Mesenchymal stem cell (in vitro differentiated cells and primary cell): ENCODE measurements at regions not wholly inside any gene's neighbourhood (a gene's known extent, or its start where the extent isn't known, plus 50 kb on each side); places are given as distances from the start of the nearest gene placed in this dataset. TPM values are rescaled to one million over a fixed set of nuclear protein-coding genes. Genes with fewer than 3 reads are reported as not detected.

ENCODE experiments used
- DNase-seq: peaks from one replicate; pipeline ENCODE4 v3.0.0-alpha.2; 2013
- H2AFZ ChIP-seq: one replicate; pipeline ENCODE4 v1.6.1; 2013; ENCODE audit warnings: low read depth, mild to moderate bottlenecking, control low read depth, inconsistent platforms, low read length, moderate library complexity
- H2AK5ac ChIP-seq: 2 replicates; pipeline ENCODE4 v1.6.1; 2013; ENCODE audit warnings: low read length, moderate library complexity, mild to moderate bottlenecking, inconsistent platforms; ENCODE audit not compliant: severe bottlenecking
- H2BK120ac ChIP-seq: one replicate; pipeline ENCODE4 v1.6.1; 2013; ENCODE audit warnings: low read depth, mild to moderate bottlenecking, inconsistent platforms, low read length, moderate library complexity
- H2BK12ac ChIP-seq, 2 experiments: one replicate each; pipeline ENCODE4 v1.6.1; 2013; ENCODE audit warnings: inconsistent platforms in 2 of 2, low read length in 2 of 2, mild to moderate bottlenecking in 2 of 2, moderate library complexity in 2 of 2, control low read depth in 1 of 2
- H2BK15ac ChIP-seq: one replicate; pipeline ENCODE4 v1.6.1; 2013; ENCODE audit warnings: mild to moderate bottlenecking, low read depth, inconsistent platforms; ENCODE audit not compliant: poor library complexity, severe bottlenecking
- H2BK5ac ChIP-seq: 2 replicates; pipeline ENCODE4 v1.6.1; 2013; ENCODE audit warnings: low read depth, mild to moderate bottlenecking, low read length, control low read depth, inconsistent platforms; ENCODE audit not compliant: poor library complexity, severe bottlenecking
- H3K14ac ChIP-seq, 2 experiments: one replicate each; pipeline ENCODE4 v1.6.1; 2013; ENCODE audit warnings: inconsistent platforms in 2 of 2, low read length in 2 of 2, control low read depth in 1 of 2, mild to moderate bottlenecking in 1 of 2, moderate library complexity in 1 of 2
- H3K18ac ChIP-seq, 2 experiments: one replicate each; pipeline ENCODE4 v1.6.1; 2013; ENCODE audit warnings: inconsistent platforms in 2 of 2, low read length in 2 of 2, control low read depth in 1 of 2, low read depth in 1 of 2, mild to moderate bottlenecking in 1 of 2
- H3K23ac ChIP-seq, 2 experiments: one replicate each; pipeline ENCODE4 v1.6.1; 2013; ENCODE audit warnings: inconsistent platforms in 2 of 2, low read length in 2 of 2, mild to moderate bottlenecking in 2 of 2, moderate library complexity in 2 of 2, control low read depth in 1 of 2
- H3K27ac ChIP-seq: 2 replicates; pipeline ENCODE4 v1.5.1; 2013; ENCODE audit warnings: mild to moderate bottlenecking, moderate library complexity, low read length, control low read depth, inconsistent platforms; ENCODE audit not compliant: poor library complexity, severe bottlenecking
- H3K27me3 ChIP-seq, 2 experiments: 2 replicates each; pipeline versions ENCODE4 v1.6.1 to v1.7.0; 2013; ENCODE audit warnings: low read length in 2 of 2, mild to moderate bottlenecking in 2 of 2, moderate library complexity in 2 of 2, control low read depth in 1 of 2, inconsistent platforms in 1 of 2; ENCODE audit not compliant: control insufficient read depth in 1 of 2, insufficient read depth in 1 of 2
- H3K36me3 ChIP-seq, 2 experiments: 2 replicates each; pipeline versions ENCODE4 v1.6.1 to v1.7.0; 2013; ENCODE audit warnings: low read length in 2 of 2, control low read depth in 1 of 2, inconsistent platforms in 1 of 2, low read depth in 1 of 2, mild to moderate bottlenecking in 1 of 2; ENCODE audit not compliant: insufficient read depth in 2 of 2, control insufficient read depth in 1 of 2
- H3K4ac ChIP-seq, 2 experiments: one replicate each; pipeline ENCODE4 v1.6.1; 2013; ENCODE audit warnings: inconsistent platforms in 2 of 2, low read length in 2 of 2, mild to moderate bottlenecking in 2 of 2, moderate library complexity in 2 of 2, control low read depth in 1 of 2, low read depth in 1 of 2
- H3K4me1 ChIP-seq: 2 replicates; pipeline ENCODE4 v1.6.1; 2013; ENCODE audit warnings: low read depth, low read length, control low read depth; ENCODE audit not compliant: control insufficient read depth, insufficient read depth
- H3K4me2 ChIP-seq: 2 replicates; pipeline ENCODE4 v1.6.1; 2013; ENCODE audit warnings: low read length, mild to moderate bottlenecking, inconsistent platforms; ENCODE audit not compliant: poor library complexity, severe bottlenecking
- H3K4me3 ChIP-seq, 2 experiments: 2 replicates each; pipeline versions ENCODE4 v1.5.1 to v1.7.0; 2013; ENCODE audit warnings: low read length in 2 of 2, mild to moderate bottlenecking in 2 of 2, control low read depth in 1 of 2, low read depth in 1 of 2; ENCODE audit not compliant: insufficient read depth in 1 of 2
- H3K79me1 ChIP-seq: replicated peaks from 2 replicates; pipeline ENCODE4 v1.6.1; 2013; ENCODE audit warnings: mild to moderate bottlenecking, control low read depth, low read length, inconsistent platforms; ENCODE audit not compliant: poor library complexity, severe bottlenecking
- H3K9ac ChIP-seq: 2 replicates; pipeline ENCODE4 v1.7.0; 2013; ENCODE audit warnings: mild to moderate bottlenecking, low read length, moderate library complexity
- H3K9me3 ChIP-seq: 2 replicates; pipeline ENCODE4 v1.7.0; 2013; ENCODE audit warnings: mild to moderate bottlenecking, low read length; ENCODE audit not compliant: control insufficient read depth
- H4K8ac ChIP-seq: one replicate; pipeline ENCODE4 v1.6.1; 2013; ENCODE audit warnings: inconsistent platforms, mild to moderate bottlenecking, low read length, moderate library complexity
- H4K91ac ChIP-seq: one replicate; pipeline ENCODE4 v1.6.1; 2013; ENCODE audit warnings: mild to moderate bottlenecking, low read length, inconsistent platforms
- WGBS: methylation state at CpG from one replicate; pipeline ENCODE4 v1.1.7; 2013; ENCODE audit warnings: mixed read lengths; 5-methylcytosine and 5-hydroxymethylcytosine counted together
- small RNA-seq: library from polyadenylated mRNA; stranded (forward); fragments of <200 nt; extraction: miRNeasy Mini kit (QIAGEN cat#:217004); gene quantifications from one replicate; pipeline ENCODE3, GENCODE V24; 2013; ENCODE audit warnings: low read depth

GRCh38 chr11:47899801-47900200 lies 51.7 kb upstream of the NUP160 start:
- Histone ChIP-seq H3K36me3 (no peaks in the 10 kb centered on the region), H3K9ac (no peak overlapping the region), H4K8ac (no peak overlapping the region), H3K4me1 (no peaks in the 10 kb centered on the region), H2BK120ac (no peak overlapping the region), H3K27ac (no peak overlapping the region), H2AFZ (no peak overlapping the region), H2BK12ac (no peak overlapping the region), H3K4me2 (no peak overlapping the region), H4K91ac (no peak overlapping the region), H2BK15ac (no peak overlapping the region), H3K4me3 (no peak overlapping the region), H3K23ac (no peak overlapping the region), H3K9me3 (no peaks in the 10 kb centered on the region), H3K27me3 (no peaks in the 10 kb centered on the region), H3K18ac (no peak overlapping the region), H3K79me1 (no peaks in the 10 kb centered on the region), H3K4ac (no peak overlapping the region), H2AK5ac (no peak overlapping the region), H2BK5ac (no peak overlapping the region), H3K14ac (no peak overlapping the region)
- WGBS: 93% methylated on average over 1 of the region's 2 CpGs
- DNase-seq: no peak

Small RNA genes lying in the stretch of these regions (small RNA-seq; reads per million reads assigned to genes)
- not detected for gene AC023232.1
